Loucy (cell line): ENCODE measurements at regions not wholly inside any gene's neighbourhood (a gene's known extent, or its start where the extent isn't known, plus 50 kb on each side); places are given as distances from the start of the nearest gene placed in this dataset.

ENCODE experiments used
- CTCF ChIP-seq: fragments of 200-600 bp; sonication (generic); conservative IDR thresholded peaks from 2 replicates; pipeline ENCODE4 v1.5.1; 2014; ENCODE audit warnings: mild to moderate bottlenecking, antibody characterized with exemption, low read length
- EZH2phosphoT487 ChIP-seq: fragments of 200-600 bp; IDR thresholded peaks from 2 replicates; pipeline ENCODE4 v1.6.1; 2018; ENCODE audit warnings: antibody characterized with exemption, mild to moderate bottlenecking, moderate library complexity, borderline replicate concordance

- TF ChIP-seq CTCF (no peak), EZH2phosphoT487 (no peak)
Observed at GRCh38 chr4:53937918-53938317, 126.5 kb downstream of the CHIC2 start.
